PC-3 (cell line): ENCODE measurements at regions not wholly inside any gene's neighbourhood (a gene's known extent, or its start where the extent isn't known, plus 50 kb on each side); places are given as distances from the start of the nearest gene placed in this dataset.

Experiments
- CTCF ChIP-seq: fragments of 300-600 bp; sonication (generic); conservative IDR thresholded peaks from 2 replicates; pipeline ENCODE4 v1.5.1; 2017; ENCODE audit warnings: antibody characterized with exemption, low read depth, mild to moderate bottlenecking, low read length
- EZH2 ChIP-seq: fragments of 300-600 bp; sonication (generic); IDR thresholded peaks from one replicate; pipeline ENCODE4 v1.6.1; 2017; ENCODE audit warnings: antibody characterized with exemption, mild to moderate bottlenecking, low read length; ENCODE audit not compliant: unreplicated experiment
- EZH2phosphoT487 ChIP-seq: fragments of 300-600 bp; sonication (generic); IDR thresholded peaks from 2 replicates; pipeline ENCODE4 v1.6.1; 2018; ENCODE audit warnings: mild to moderate bottlenecking, antibody characterized with exemption, low read length, borderline replicate concordance

- TF ChIP-seq CTCF (no peak), EZH2 (no peak), EZH2phosphoT487 (no peak)
Measured at GRCh38 chr15:61623746-61624145, 394.6 kb upstream of the RORA start.
